ENCODE measurements at regions not wholly inside any gene's neighbourhood (a gene's known extent, or its start where the extent isn't known, plus 50 kb on each side); places are given as distances from the start of the nearest gene placed in this dataset.

DNA sequence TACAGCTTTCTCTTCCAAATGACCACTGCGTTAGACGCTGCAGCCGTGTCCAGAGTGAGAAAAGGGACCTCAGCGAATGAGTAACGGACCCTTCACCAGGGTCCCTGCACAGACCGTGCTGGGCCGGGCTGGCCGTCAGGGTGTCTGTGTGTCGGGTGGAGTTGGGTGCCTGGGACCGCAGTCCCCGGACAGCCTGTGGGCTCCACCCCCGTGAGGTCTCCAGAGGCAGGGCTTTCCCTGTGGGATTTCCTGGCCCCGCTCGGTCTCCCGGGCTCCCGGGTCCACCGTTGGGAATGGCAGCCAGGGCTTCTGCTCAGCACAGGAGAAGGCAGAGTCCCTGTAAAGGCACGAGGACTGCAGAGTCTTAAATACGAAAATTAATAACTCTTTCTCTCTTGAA lies 509.7 kb downstream of the TCERG1L start:
- TF ChIP-seq CTCF (conservative IDR thresholded peaks at IDR 0.05; ENCODE audit: low read depth, low read length) (no peak), EZH2phosphoT487 (IDR thresholded peaks at IDR 0.05; ENCODE audit: borderline replicate concordance, low read length) (no peak)
